HepG2 (cell line): ENCODE measurements at regions not wholly inside any gene's neighbourhood (a gene's known extent, or its start where the extent isn't known, plus 50 kb on each side); places are given as distances from the start of the nearest gene placed in this dataset.

ENCODE experiments used
- ATAC-seq: fragments of 200-7000 bp; cut with Tn5 transposase; 3 replicates; pipeline ENCODE4 v1.9.1; 2020; ENCODE audit warnings: mild to moderate bottlenecking, moderate library complexity
- BruUV-seq: library from RNA; stranded (reverse); fragments of 400-500 nt; replicated peaks from 2 replicates; lab custom pipeline; 2021; lab: Mats Ljungman, UMichigan
- CTCF ChIA-PET: fragments of 300-600 bp; formaldehyde crosslinking; extraction: SDS; loops from one replicate; lab custom pipeline; 2021; ENCODE audit warnings: low total read pairs, inconsistent platforms, low intra/inter-chr PET ratio; lab: Yijun Ruan, JAX
- POLR2A ChIA-PET: fragments of 350-600 bp; sonication (Branson Sonifier 250); formaldehyde crosslinking; loops from one replicate; lab custom pipeline; 2020; ENCODE audit warnings: antibody characterized with exemption, inconsistent platforms; lab: Yijun Ruan, JAX
- DNase-seq: peaks from one replicate; pipeline ENCODE4 v3.0.0-alpha.2; 2015; ENCODE audit warnings: low spot score
- FAIRE-seq: peaks from 3 replicates; lab custom pipeline; 2011; peaks lifted over from hg19 to GRCh38; lab: Jason Lieb, UNC
- H2AFZ ChIP-seq: one replicate; pipeline ENCODE4 v1.6.1; 2011; ENCODE audit warnings: low read length, inconsistent platforms
- H3K27ac ChIP-seq: fragments of 300-600 bp; 3 replicates; pipeline ENCODE4 v1.8.0; 2011; ENCODE audit warnings: mixed run types, mild to moderate bottlenecking, mixed read lengths, low read length, inconsistent platforms; ENCODE audit not compliant: insufficient read depth; ENCODE audit errors: extremely low read length
- H3K27me3 ChIP-seq, 2 experiments: fragments of 200-600 bp in 1 of 2; 2 replicates in 1 of 2; 3 replicates in 1 of 2; pipeline versions ENCODE4 v1.6.0 to v1.8.0; 2011; ENCODE audit warnings: low read length in 2 of 2, mild to moderate bottlenecking in 2 of 2, moderate library complexity in 2 of 2, inconsistent platforms in 1 of 2; ENCODE audit not compliant: insufficient read depth in 2 of 2, control insufficient read depth in 1 of 2
- H3K36me3 ChIP-seq, 2 experiments: fragments of 200-600 bp in 1 of 2; replicated peaks in 1 of 2; 2 replicates in 1 of 2; 3 replicates in 1 of 2; pipeline versions ENCODE4 v1.5.1 to v1.8.0; 2011; ENCODE audit warnings: low read length in 2 of 2, inconsistent platforms in 1 of 2; ENCODE audit not compliant: insufficient read depth in 2 of 2, control insufficient read depth in 1 of 2
- H3K4me1 ChIP-seq: 2 replicates; pipeline ENCODE4 v1.5.1; 2012; ENCODE audit warnings: low read length, inconsistent platforms; ENCODE audit not compliant: insufficient read depth
- H3K4me2 ChIP-seq: 2 replicates; pipeline ENCODE4 v1.6.0; 2011; ENCODE audit warnings: low read depth, low read length, inconsistent platforms
- H3K4me3 ChIP-seq, 3 experiments: fragments of 200-600 bp in 1 of 3; sonication (generic), shearing (Covaris generic) in 1 of 3; replicated peaks in 1 of 3; 2 replicates each; pipeline ENCODE4 v1.5.1; 2011 to 2016; ENCODE audit warnings: low read length in 3 of 3, inconsistent platforms in 2 of 3, low read depth in 2 of 3, mild to moderate bottlenecking in 2 of 3, control low read depth in 1 of 3, mixed read lengths in 1 of 3; ENCODE audit not compliant: insufficient read depth in 1 of 3
- H3K79me2 ChIP-seq: one replicate; pipeline ENCODE4 v1.6.1; 2011; ENCODE audit warnings: low read length, inconsistent platforms; ENCODE audit not compliant: insufficient read depth
- H3K9ac ChIP-seq: 2 replicates; pipeline ENCODE4 v1.6.0; 2011; ENCODE audit warnings: mild to moderate bottlenecking, low read depth, low read length, inconsistent platforms; ENCODE audit not compliant: insufficient read depth
- H3K9me3 ChIP-seq: 2 replicates; pipeline ENCODE4 v1.5.1; 2012; ENCODE audit warnings: mild to moderate bottlenecking, low read length
- H4K20me1 ChIP-seq: 2 replicates; pipeline ENCODE4 v1.6.0; 2011; ENCODE audit warnings: inconsistent platforms, mild to moderate bottlenecking, low read length, moderate library complexity; ENCODE audit not compliant: insufficient read depth
- BHLHE40 ChIP-seq: IDR thresholded peaks from 2 replicates; pipeline ENCODE4 v1.6.1; 2011; ENCODE audit warnings: low read length, improper control_type of control experiment
- CBFB ChIP-seq: sonication (generic); formaldehyde crosslinking; IDR thresholded peaks from 2 replicates; pipeline ENCODE4 v1.4.0; 2020; ENCODE audit warnings: missing genetic modification reagents
- DNMT1 ChIP-seq: sonication (generic); formaldehyde crosslinking; IDR thresholded peaks from 2 replicates; pipeline ENCODE4 v1.5.1; 2020; ENCODE audit warnings: mild to moderate bottlenecking, missing genetic modification reagents
- KLF11 ChIP-seq: IDR thresholded peaks from 2 replicates; pipeline ENCODE4 v1.6.1; 2016; ENCODE audit warnings: missing compliant biosample characterization
- NFE2L1 ChIP-seq: sonication (generic); formaldehyde crosslinking; IDR thresholded peaks from 2 replicates; pipeline ENCODE4 v1.4.0; 2020; ENCODE audit warnings: missing genetic modification reagents, mild to moderate bottlenecking, borderline replicate concordance
- NFE2L2 ChIP-seq: fragments of 150-350 bp; IDR thresholded peaks from 2 replicates; pipeline ENCODE4 v1.6.1; 2014; ENCODE audit warnings: low read length
- RFX1 ChIP-seq: fragments of 450-650 bp; IDR thresholded peaks from 2 replicates; pipeline ENCODE4 v1.6.1; 2017
- RFX5 ChIP-seq: IDR thresholded peaks from 2 replicates; pipeline ENCODE4 v1.6.1; 2011; ENCODE audit warnings: low read depth, low read length, improper control_type of control experiment
- SALL1 ChIP-seq: sonication (generic); formaldehyde crosslinking; IDR thresholded peaks from 2 replicates; pipeline ENCODE4 v1.8.0; 2022; ENCODE audit warnings: mild to moderate bottlenecking, missing genetic modification reagents
- SOX13 ChIP-seq, 3 experiments: fragments of 450-650 bp in 1 of 3; sonication (generic) in 1 of 3; formaldehyde crosslinking in 1 of 3; IDR thresholded peaks in 2 of 3; conservative IDR thresholded peaks in 1 of 3; 2 replicates each; pipeline versions ENCODE4 v1.5.0 to v1.6.1; 2016 to 2020; ENCODE audit warnings: antibody characterized with exemption in 1 of 3, mild to moderate bottlenecking in 1 of 3, missing compliant biosample characterization in 1 of 3, missing genetic modification reagents in 1 of 3, moderate library complexity in 1 of 3
- SP2 ChIP-seq: sonication (generic); formaldehyde crosslinking; IDR thresholded peaks from 2 replicates; pipeline ENCODE4 v1.5.1; 2020; ENCODE audit warnings: mild to moderate bottlenecking, missing genetic modification reagents
- ZBTB21 ChIP-seq: sonication (generic); formaldehyde crosslinking; IDR thresholded peaks from 2 replicates; pipeline ENCODE4 v1.4.0; 2020; ENCODE audit warnings: missing genetic modification reagents
- ZFP62 ChIP-seq: sonication (generic); formaldehyde crosslinking; IDR thresholded peaks from 2 replicates; pipeline ENCODE4 v1.4.0; 2020; ENCODE audit warnings: missing genetic modification reagents
- ZFP82 ChIP-seq: sonication (generic); formaldehyde crosslinking; IDR thresholded peaks from 2 replicates; pipeline ENCODE4 v1.5.1; 2020; ENCODE audit warnings: mild to moderate bottlenecking, missing genetic modification reagents, borderline replicate concordance
- ZNF256 ChIP-seq: sonication (generic); formaldehyde crosslinking; conservative IDR thresholded peaks from 2 replicates; pipeline ENCODE4 v1.4.0; 2020; ENCODE audit warnings: missing genetic modification reagents
- ZNF296 ChIP-seq: sonication (generic); formaldehyde crosslinking; conservative IDR thresholded peaks from 2 replicates; pipeline ENCODE4 v1.5.0; 2020; ENCODE audit warnings: mild to moderate bottlenecking, missing genetic modification reagents
- ZNF34 ChIP-seq: sonication (generic); formaldehyde crosslinking; IDR thresholded peaks from 2 replicates; pipeline ENCODE4 v1.4.0; 2020; ENCODE audit warnings: mild to moderate bottlenecking, missing genetic modification reagents, borderline replicate concordance
- ZNF354B ChIP-seq: sonication (generic); formaldehyde crosslinking; IDR thresholded peaks from 2 replicates; pipeline ENCODE4 v1.8.0; 2022; ENCODE audit warnings: mild to moderate bottlenecking, missing genetic modification reagents
- ZNF367 ChIP-seq: sonication (generic); formaldehyde crosslinking; IDR thresholded peaks from 2 replicates; pipeline ENCODE4 v1.4.0; 2020; ENCODE audit warnings: missing genetic modification reagents, borderline replicate concordance
- ZNF383 ChIP-seq: sonication (generic); formaldehyde crosslinking; IDR thresholded peaks from 2 replicates; pipeline ENCODE4 v1.4.0; 2020; ENCODE audit warnings: missing genetic modification reagents, mild to moderate bottlenecking, borderline replicate concordance
- ZNF430 ChIP-seq: sonication (generic); formaldehyde crosslinking; IDR thresholded peaks from 2 replicates; pipeline ENCODE4 v1.9.0; 2021; ENCODE audit warnings: mild to moderate bottlenecking, missing genetic modification reagents
- ZNF564 ChIP-seq: sonication (generic); formaldehyde crosslinking; IDR thresholded peaks from 2 replicates; pipeline ENCODE4 v1.8.1; 2023; ENCODE audit warnings: mild to moderate bottlenecking, missing genetic modification reagents
- ZNF644 ChIP-seq: IDR thresholded peaks from 2 replicates; pipeline ENCODE4 v1.6.1; 2016; ENCODE audit warnings: low read depth
- ZNF747 ChIP-seq: sonication (generic); formaldehyde crosslinking; IDR thresholded peaks from 2 replicates; pipeline ENCODE4 v1.8.1; 2023; ENCODE audit warnings: missing genetic modification reagents, mild to moderate bottlenecking, borderline replicate concordance
- ZNF776 ChIP-seq: sonication (generic); formaldehyde crosslinking; IDR thresholded peaks from 2 replicates; pipeline ENCODE4 v1.4.0; 2020; ENCODE audit warnings: mild to moderate bottlenecking, missing genetic modification reagents
- ZNF83 ChIP-seq: sonication (generic); formaldehyde crosslinking; IDR thresholded peaks from 2 replicates; pipeline ENCODE4 v1.4.0; 2020; ENCODE audit warnings: missing genetic modification reagents, mild to moderate bottlenecking, borderline replicate concordance
- ZNF841 ChIP-seq: sonication (generic); formaldehyde crosslinking; IDR thresholded peaks from 2 replicates; pipeline ENCODE4 v1.8.1; 2023; ENCODE audit warnings: missing genetic modification reagents, borderline replicate concordance
- WGBS: methylation state at CpG from one replicate; pipeline ENCODE4 v1.1.6; 2017; ENCODE audit warnings: low lambda C conversion rate; 5-methylcytosine and 5-hydroxymethylcytosine counted together
- in situ Hi-C: cut with HindIII; loops from 2 replicates; pipeline ENCODE4 v1.10.0; 2017; ENCODE audit warnings: low pct_unique_long_range_greater_than_20kb; ENCODE audit not compliant: extremely low pct_ligation_motif_present
- intact Hi-C: fragments of 100-400 bp; cut with micrococcal nuclease; formaldehyde crosslinking; loops from one replicate; pipeline ENCODE4 v1.10.0; 2022; ENCODE audit not compliant: unreplicated experiment

DNA sequence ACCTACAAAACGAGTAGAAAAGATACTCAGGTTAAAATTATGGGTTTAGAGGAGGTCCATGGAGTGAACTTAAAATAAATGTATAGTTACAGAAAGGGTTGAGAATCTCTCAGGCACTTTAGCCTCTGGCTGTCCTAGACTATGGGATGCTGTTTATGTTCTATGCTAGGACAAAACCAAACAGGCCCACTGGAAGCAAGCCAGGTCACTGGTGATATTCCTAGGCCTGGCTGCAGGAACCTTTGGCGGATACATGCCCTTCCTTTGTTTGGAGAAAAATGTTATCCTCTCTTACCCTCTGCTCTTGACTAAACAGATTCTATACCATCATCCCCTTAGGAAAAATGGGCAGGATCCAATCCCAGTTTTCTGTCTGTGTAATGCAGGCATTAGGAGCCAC lies 90.7 kb upstream of the DUSP10 start (continued):
- no peak for TF ChIP-seq ZFP82 (CRISPR knock-in tag)
- no peak for TF ChIP-seq NFE2L2
- TF ChIP-seq NFE2L1, result no peak
- no peak for TF ChIP-seq ZNF841 (CRISPR knock-in tag)
- no peak for TF ChIP-seq RFX1
- no peak for TF ChIP-seq ZNF354B (CRISPR knock-in tag)
- no peak for TF ChIP-seq ZFP62 (CRISPR knock-in tag)
- no peak for TF ChIP-seq ZBTB21 (CRISPR knock-in tag)

DNA sequence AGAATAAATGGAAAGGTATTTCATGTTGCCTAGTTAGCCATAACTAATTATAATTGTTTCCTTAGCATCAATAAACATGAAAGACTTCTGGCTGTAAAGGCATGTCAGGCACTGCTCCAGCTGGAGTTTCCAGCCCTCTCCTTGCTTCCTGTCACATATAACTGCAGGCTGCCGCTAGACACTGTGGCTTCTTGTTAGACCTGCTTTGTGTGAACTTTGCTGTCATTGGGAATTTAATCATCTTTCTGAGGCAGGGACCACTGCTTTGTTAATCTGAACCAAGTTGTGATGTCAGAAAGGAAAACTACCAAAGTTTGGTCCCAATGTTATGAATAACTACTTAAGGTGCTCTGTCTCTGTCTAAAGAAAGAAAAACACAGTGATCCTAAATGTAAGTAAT lies 90.3 kb upstream of the DUSP10 start:
- Histone ChIP-seq H3K79me2 (no peaks in the 10 kb centered on the region), H3K27me3 (no peaks in the 10 kb centered on the region), H4K20me1 (no peaks in the 10 kb centered on the region), H3K9me3 (no peaks in the 10 kb centered on the region), H3K4me3 (no peak overlapping the region), H3K36me3 (no peaks in the 10 kb centered on the region), H3K4me2 (no peak overlapping the region), H3K27ac (no peak overlapping the region), H3K4me1 (no peaks in the 10 kb centered on the region), H3K9ac (no peak overlapping the region), H2AFZ (no peak overlapping the region)
- intact Hi-C loops (no loop called here), in situ Hi-C loops (no loop called here)
- no TSS peak for BruUV-seq
- FAIRE-seq, result no peak
- DNase-seq, result no peak
- ATAC-seq, result no peak
- 22% methylated on average over 1 of the region's 1 CpG for WGBS
- TF ChIP-seq ZNF296 (CRISPR knock-in tag) (no peak), ZNF256 (CRISPR knock-in tag) (no peak), ZFP62 (CRISPR knock-in tag) (no peak), BHLHE40 (no peak), SALL1 (CRISPR knock-in tag) (no peak), RFX5 (no peak), ZNF776 (CRISPR knock-in tag) (no peak), ZNF367 (no peak), KLF11 (CRISPR knock-in tag) (no peak), ZNF383 (CRISPR knock-in tag) (no peak), SOX13 (IDR thresholded peaks at IDR 0.05) (no peak), SOX13 (CRISPR knock-in tag; conservative IDR thresholded peaks at IDR 0.05 in 1 of 2, IDR thresholded peaks at IDR 0.05 in 1 of 2) (no peak), ZNF644 (CRISPR knock-in tag) (no peak), SP2 (CRISPR knock-in tag) (no peak), ZNF83 (no peak), ZNF747 (CRISPR knock-in tag) (no peak), ZNF430 (CRISPR knock-in tag) (no peak), DNMT1 (CRISPR knock-in tag) (no peak), CBFB (CRISPR knock-in tag) (no peak), ZNF34 (CRISPR knock-in tag) (no peak), ZNF564 (CRISPR knock-in tag) (no peak)
- ChIA-PET CTCF (no interaction called here), POLR2A (no interaction called here)
